Bronchial epithelial cell (primary cell): ENCODE measurements at regions not wholly inside any gene's neighbourhood (a gene's known extent, or its start where the extent isn't known, plus 50 kb on each side); places are given as distances from the start of the nearest gene placed in this dataset.

Experiments used
- DNase-seq: peaks from one replicate; pipeline ENCODE4 v3.0.0-alpha.2; 2010; ENCODE audit warnings: low read depth
- FAIRE-seq: peaks from 2 replicates; lab custom pipeline; 2011; peaks lifted over from hg19 to GRCh38; lab: Jason Lieb, UNC
- H3K27me3 ChIP-seq: 2 replicates; pipeline ENCODE4 v1.5.1; 2011; ENCODE audit warnings: low read length; ENCODE audit not compliant: control insufficient read depth, insufficient read depth
- H3K36me3 ChIP-seq: 2 replicates; pipeline ENCODE4 v1.5.1; 2011; ENCODE audit warnings: low read length; ENCODE audit not compliant: control insufficient read depth, insufficient read depth
- H3K4me3 ChIP-seq: 2 replicates; pipeline ENCODE4 v1.5.1; 2011; ENCODE audit warnings: mild to moderate bottlenecking, low read depth, low read length, control low read depth
- TF ChIP-seq, protein P1 (sequence below): IDR thresholded peaks from 2 replicates; pipeline ENCODE4 v1.5.1; 2011; ENCODE audit warnings: mild to moderate bottlenecking, moderate library complexity, low read length, control low read depth, inconsistent platforms; ENCODE audit not compliant: insufficient read depth, severe bottlenecking

DNA sequence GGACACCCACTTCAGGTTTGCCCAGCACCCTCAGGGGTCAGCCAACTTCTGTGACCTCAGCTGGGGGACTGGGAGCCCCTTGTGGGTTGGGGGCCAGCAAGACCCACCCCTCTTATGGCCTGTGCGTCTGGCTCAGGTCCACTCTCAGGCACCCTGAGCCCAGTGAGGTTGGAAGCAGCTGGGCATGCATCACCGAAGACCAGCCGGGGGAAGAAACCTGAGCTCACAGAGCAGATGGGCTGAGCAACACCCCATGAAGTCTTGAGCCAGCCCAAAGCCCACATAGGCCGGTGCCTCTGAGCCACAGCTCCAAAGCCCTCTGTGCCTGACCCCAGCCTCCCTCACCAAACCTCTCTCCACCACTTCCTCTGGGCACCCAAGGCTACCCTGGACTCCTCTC, 166.7 kb downstream of the RBFOX3 start:
- no peak overlapping the region for H3K4me3 ChIP-seq

DNA sequence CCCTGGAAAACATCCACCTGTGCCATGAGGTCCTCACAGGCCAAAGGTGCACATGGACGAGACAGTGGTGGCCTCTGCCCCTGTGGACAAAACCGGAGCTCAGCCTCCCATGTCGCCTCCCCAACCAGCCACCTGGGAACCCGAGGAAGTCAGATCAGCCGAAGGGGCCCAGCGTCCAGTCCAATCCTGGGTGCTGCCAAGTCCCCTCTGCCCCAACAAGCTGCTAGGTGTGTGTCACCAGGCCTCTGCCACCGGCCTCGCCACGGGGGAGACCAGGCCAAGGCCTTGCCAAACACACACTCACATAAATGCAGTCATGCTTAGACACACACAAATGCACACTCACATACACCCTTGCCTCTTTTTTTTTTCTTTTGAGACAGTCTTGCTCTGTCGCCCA, 167.8 kb downstream of the RBFOX3 start:
- no peak overlapping the region for H3K4me3 ChIP-seq
- TF ChIP-seq, protein P1, sequence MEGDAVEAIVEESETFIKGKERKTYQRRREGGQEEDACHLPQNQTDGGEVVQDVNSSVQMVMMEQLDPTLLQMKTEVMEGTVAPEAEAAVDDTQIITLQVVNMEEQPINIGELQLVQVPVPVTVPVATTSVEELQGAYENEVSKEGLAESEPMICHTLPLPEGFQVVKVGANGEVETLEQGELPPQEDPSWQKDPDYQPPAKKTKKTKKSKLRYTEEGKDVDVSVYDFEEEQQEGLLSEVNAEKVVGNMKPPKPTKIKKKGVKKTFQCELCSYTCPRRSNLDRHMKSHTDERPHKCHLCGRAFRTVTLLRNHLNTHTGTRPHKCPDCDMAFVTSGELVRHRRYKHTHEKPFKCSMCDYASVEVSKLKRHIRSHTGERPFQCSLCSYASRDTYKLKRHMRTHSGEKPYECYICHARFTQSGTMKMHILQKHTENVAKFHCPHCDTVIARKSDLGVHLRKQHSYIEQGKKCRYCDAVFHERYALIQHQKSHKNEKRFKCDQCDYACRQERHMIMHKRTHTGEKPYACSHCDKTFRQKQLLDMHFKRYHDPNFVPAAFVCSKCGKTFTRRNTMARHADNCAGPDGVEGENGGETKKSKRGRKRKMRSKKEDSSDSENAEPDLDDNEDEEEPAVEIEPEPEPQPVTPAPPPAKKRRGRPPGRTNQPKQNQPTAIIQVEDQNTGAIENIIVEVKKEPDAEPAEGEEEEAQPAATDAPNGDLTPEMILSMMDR: no peak
- no peaks in the 10 kb centered on the region for H3K27me3 ChIP-seq
- no peak for DNase-seq
- no peak for FAIRE-seq
- no peaks in the 10 kb centered on the region for H3K36me3 ChIP-seq

More for the DNA sequence above, 166.7 kb downstream of the RBFOX3 start:
- DNase-seq: no peak
- Histone ChIP-seq H3K27me3 (no peaks in the 10 kb centered on the region), H3K36me3 (no peaks in the 10 kb centered on the region)
- no peak for FAIRE-seq
- TF ChIP-seq, protein P1: no peak

DNA sequence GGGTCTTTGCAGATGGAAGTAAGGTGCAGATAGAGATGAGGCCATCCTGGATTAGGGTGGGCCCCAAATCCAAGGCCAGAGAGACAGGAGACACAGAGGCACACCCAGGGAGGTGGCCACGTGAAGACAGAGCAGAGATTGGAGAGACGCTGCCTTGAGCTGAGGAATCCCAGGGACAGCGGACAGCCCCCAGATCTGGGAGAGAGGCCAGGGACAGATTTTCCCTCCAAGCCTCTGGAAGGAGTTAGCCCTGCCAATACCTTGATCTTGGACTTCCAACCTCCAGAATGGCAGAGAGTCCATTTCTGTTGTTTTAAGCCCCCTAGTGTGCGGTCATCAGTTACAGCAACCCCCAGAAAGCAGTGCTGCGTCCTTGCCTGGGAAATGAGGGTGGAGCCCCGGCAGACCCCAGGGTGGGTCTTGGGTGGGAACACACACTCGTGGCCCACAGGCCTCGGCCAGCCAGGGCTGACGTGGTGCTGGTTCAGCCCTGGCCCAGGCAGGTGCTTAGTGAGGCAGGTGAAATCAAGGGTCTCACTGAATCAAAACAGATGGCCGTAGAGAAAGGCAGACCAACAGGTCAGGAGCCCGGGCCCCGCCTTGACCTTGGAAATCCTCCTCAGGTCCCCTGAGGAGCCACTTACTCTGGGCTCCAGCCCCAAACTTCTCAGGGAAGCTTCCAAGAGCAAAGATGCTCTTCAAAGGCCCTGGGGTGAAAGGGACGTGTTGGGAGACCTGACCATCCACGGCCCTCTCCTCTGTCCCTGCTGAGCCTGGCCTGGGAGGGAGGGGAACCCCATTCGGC, 169.3 kb downstream of the RBFOX3 start:
- FAIRE-seq: no peak
- DNase-seq: no peak
- TF ChIP-seq, protein P1: no peak
- no peaks in the 10 kb centered on the region for H3K36me3 ChIP-seq
- no peaks in the 10 kb centered on the region for H3K27me3 ChIP-seq
- no peak overlapping the region for H3K4me3 ChIP-seq

DNA sequence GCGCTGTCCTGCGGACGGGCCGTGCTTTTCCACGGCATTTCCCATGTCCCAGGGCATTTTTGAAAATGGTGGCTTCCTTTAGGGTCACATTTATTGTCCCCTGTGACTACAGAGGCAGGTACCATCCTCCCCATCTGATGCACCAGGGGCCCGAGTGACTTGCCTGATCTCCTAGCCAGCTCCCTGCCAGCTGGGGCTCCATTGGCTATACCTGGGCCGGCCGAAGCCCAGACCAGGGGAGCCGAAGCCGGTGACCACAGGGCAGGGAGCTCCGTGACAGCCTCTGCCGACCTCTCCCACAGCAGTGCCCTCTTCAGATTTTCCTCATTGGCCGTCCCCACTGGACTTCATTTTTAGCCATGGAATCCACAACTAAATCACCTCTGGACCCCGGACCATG, 170.6 kb downstream of the RBFOX3 start:
- no peak for FAIRE-seq
- Histone ChIP-seq H3K27me3 (no peaks in the 10 kb centered on the region), H3K36me3 (no peaks in the 10 kb centered on the region), H3K4me3 (no peak overlapping the region)
- TF ChIP-seq, protein P1: no peak
- DNase-seq: no peak

DNA sequence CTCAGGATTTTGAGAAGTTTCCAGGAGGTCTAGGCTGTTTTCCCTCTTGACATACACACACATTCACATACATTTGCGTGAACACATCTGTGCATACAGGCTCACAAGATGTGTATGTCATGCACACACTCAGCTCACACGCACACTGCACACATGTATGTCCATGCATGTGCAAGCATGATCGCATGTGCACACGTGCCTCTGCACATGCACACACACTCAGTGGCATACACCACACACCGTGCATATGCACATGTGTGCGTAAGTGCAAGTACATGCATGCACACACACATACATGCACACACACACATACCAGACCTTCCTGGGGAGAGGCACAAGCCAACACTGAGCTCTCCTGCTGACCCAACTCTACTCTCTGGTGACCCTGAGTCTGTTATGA, 171.4 kb downstream of the RBFOX3 start:
- Histone ChIP-seq H3K27me3 (no peaks in the 10 kb centered on the region), H3K36me3 (no peaks in the 10 kb centered on the region), H3K4me3 (no peak overlapping the region)
- TF ChIP-seq, protein P1: no peak
- FAIRE-seq: peak; percentile 98
- DNase-seq: no peak
